H1 (cell line): ENCODE measurements at regions not wholly inside any gene's neighbourhood (a gene's known extent, or its start where the extent isn't known, plus 50 kb on each side); places are given as distances from the start of the nearest gene placed in this dataset.

ENCODE experiments used
- CTCF ChIP-seq, 3 experiments: IDR thresholded peaks; 1 replicate in 2 of 3; 2 replicates in 1 of 3; pipeline versions ENCODE4 v1.5.1 to v1.6.1; 2011; ENCODE audit warnings: low read length in 3 of 3, mild to moderate bottlenecking in 3 of 3, inconsistent platforms in 2 of 3, low read depth in 1 of 3, moderate library complexity in 1 of 3; ENCODE audit not compliant: insufficient read depth in 1 of 3; ENCODE audit errors: control extremely low read depth in 1 of 3
- JUN ChIP-seq: IDR thresholded peaks from 2 replicates; pipeline ENCODE4 v1.6.1; 2011; ENCODE audit warnings: low read depth, mild to moderate bottlenecking, improper control_type of control experiment, low read length
- POLR2AphosphoS5 ChIP-seq: IDR thresholded peaks from 2 replicates; pipeline ENCODE4 v1.6.1; 2011; ENCODE audit warnings: low read depth, low read length
- RFX5 ChIP-seq: IDR thresholded peaks from 2 replicates; pipeline ENCODE4 v1.6.1; 2011; ENCODE audit warnings: low read depth, low read length, improper control_type of control experiment, borderline replicate concordance
- SIX5 ChIP-seq: IDR thresholded peaks from 2 replicates; pipeline ENCODE4 v1.6.1; 2011; ENCODE audit warnings: mild to moderate bottlenecking, low read depth, low read length
- SP2 ChIP-seq: IDR thresholded peaks from 2 replicates; pipeline ENCODE4 v1.6.1; 2012; ENCODE audit warnings: mild to moderate bottlenecking, low read length, inconsistent platforms

- no peak for TF ChIP-seq POLR2AphosphoS5
- TF ChIP-seq SIX5 = no peak
- TF ChIP-seq JUN = no peak
- TF ChIP-seq RFX5 = no peak
- TF ChIP-seq SP2 = no peak
- no peak for TF ChIP-seq CTCF (IDR thresholded peaks at IDR 0.05; ENCODE audit: control extremely low read depth in 1 of 3, insufficient read depth in 1 of 3, low read depth in 1 of 3, low read length in 3 of 3)
These were observed 1230.2 kb upstream of the ZEB2 start (continued) for GRCh38 chr2:145750144-145750543.
